Erythroblast (primary cell): ENCODE measurements at regions not wholly inside any gene's neighbourhood (a gene's known extent, or its start where the extent isn't known, plus 50 kb on each side); places are given as distances from the start of the nearest gene placed in this dataset.

ENCODE experiments used
- GATA1 ChIP-seq: IDR thresholded peaks from 2 replicates; pipeline ENCODE4 v1.6.1; 2011; ENCODE audit warnings: low read depth, mild to moderate bottlenecking, control low read depth, low read length, moderate library complexity
- POLR2A ChIP-seq: IDR thresholded peaks from 2 replicates; pipeline ENCODE4 v1.6.1; 2011; ENCODE audit warnings: mild to moderate bottlenecking, low read length

GRCh38 chr2:224142397-224143312, 103.6 kb upstream of the SERPINE2 start:
- TF ChIP-seq POLR2A (no peak), GATA1 (no peak)
